Posterior cingulate gyrus (tissue), 11 donors: ENCODE measurements at regions not wholly inside any gene's neighbourhood (a gene's known extent, or its start where the extent isn't known, plus 50 kb on each side); places are given as distances from the start of the nearest gene placed in this dataset.
"Not testable (repeated sequence)": the region's sequence is repeated elsewhere in the genome, so short reads cannot be mapped to it uniquely, and the experiment has no call there.

Experiments
- DNase-seq, 10 donors: peaks; one replicate each; pipeline versions ENCODE4 v3.0.0 to v3.0.0-alpha.2; 2020 to 2021; ENCODE audit warnings: mixed read lengths in 3 of 10
- intact Hi-C: fragments of 100-400 bp; cut with DNase I; formaldehyde crosslinking; loops from one replicate; pipeline ENCODE4 v1.15.1; 2023

DNA sequence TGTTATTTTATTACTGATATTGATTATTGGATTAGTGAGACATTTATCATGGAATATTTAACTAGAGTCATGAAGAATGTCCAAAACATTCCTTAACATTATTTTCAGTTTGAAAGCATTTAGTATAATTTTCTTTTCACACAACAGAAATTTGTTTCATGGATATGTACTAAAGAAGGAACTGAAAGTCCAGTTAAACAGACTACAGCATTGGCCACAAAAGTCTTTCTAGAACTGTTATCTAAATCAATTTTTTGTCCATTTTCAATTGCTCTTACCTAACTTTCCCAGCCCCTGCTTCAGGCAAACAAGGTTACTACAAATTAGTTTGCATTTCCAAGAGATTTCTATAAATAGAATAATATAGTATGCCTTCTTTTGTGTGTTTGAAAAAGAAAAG lies 1018.0 kb upstream of the PCDH20 start:
- DNase-seq: no peak
- intact Hi-C loops: no loop called here

DNA sequence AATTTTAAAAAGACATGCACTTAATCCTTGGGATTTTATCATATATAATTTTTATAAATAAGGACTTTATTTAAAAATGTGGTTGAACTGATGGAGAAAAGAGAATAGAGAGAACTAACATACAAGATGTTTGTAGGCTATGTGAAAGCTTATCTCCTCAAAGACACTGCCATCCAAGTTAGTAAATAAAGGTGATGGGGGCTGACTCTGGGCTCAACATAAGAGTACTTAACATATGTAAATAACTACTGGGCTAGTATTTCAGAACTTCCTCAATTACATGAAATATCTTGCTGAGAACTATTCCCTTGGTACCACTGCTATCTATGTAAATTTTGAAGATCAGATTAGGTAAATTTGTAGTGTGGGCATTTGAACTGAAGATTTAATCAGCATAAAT lies 1017.3 kb upstream of the PCDH20 start:
- no peak for DNase-seq
- intact Hi-C loops: no loop called here

DNA sequence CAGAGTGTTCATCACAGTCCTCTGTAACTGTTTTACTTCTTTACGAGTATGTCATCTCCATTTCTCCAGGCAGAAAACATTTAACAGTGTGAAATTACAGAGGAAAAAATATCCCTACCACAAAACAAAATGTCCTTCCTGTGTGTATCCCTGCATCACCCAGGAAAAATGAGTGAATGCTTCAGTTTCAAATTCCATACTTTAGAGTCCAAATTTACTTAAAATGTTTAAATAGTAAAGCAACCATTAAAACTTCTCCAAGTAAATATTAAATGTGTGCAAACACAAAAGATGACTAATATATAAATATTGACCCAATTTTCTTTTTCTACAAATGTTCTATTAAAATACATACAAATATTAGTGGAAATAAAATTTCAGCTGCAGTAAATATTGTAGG lies 1016.6 kb upstream of the PCDH20 start:
- no peak for DNase-seq

DNA sequence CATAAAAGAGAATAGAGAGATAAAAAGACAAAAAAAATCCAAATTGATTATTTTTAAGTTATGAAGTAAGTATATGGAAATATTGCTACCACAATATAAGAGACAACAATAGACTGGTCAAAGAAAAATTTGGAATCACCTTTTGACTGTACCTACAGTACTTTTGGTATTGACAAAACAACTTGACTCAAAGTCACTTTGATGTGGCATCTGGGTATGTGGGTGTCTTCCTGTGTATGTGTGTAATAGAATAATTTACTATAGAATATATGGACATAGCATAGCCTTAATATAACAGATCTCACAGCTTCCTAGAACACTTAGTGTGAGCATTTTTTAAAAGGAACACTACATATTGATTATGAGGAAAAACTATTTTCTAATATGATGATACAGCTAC lies 1016.2 kb upstream of the PCDH20 start:
- intact Hi-C loops: no loop called here
- DNase-seq: no peak

More for the DNA sequence above, 1016.6 kb upstream of the PCDH20 start:
- intact Hi-C loops: no loop called here

DNA sequence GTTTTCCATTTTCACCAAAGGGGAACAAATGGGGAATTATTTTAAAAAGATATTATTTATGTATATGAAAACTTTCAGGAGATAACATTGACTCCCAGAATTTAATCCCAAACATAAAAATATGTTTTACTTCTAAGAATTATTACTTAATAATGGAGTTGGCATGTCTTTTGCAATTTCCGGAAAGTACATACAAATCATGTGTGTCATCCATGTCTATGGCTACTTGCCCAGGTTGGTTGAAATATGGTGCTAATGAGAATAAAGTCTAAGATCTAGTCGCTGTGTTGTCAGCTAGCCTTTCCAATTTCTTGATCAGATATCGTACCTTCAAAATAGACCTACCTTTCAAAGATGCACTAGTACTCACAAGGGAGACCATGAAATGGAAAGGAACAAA lies 1003.2 kb upstream of the PCDH20 start:
- intact Hi-C loops: no loop called here
- DNase-seq: no peak

DNA sequence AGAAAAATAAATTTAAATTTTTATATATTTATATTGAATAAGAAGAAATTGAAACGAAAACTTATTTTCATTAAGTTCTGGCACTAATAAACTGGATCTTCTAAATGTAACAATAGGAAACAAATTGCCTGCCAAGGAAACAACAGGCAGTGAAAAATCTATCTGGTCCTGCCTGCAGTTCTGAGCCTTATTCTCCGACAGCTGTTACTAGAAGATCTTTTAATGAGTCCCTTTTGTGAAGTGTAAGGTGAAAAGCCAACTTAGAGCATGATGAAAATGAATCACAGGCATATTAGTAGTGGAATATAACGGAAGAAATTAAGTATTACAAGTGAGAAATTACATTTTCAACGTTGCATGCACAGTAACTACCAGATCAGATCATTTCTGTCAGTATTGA lies 1002.7 kb upstream of the PCDH20 start:
- intact Hi-C loops: no loop called here
- no peak for DNase-seq

DNA sequence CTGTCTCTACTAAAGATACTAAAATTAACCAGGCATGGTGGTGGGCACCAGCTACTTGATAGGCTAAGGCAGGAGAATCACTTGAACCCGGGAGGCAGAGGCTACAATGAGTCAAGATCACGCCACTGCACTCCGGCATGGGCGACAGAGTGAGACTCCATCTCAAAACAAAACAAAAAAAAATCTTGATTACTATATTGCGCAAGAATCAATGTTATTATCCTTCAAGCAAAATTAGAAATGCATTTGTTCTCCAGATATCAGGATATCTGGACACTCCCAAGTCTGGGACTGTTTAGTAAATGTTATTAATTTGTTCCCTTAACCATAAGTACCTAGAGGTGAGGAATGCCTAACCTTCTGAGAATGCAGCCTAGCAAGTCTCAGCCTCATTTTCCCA lies 992.2 kb upstream of the PCDH20 start:
- intact Hi-C loops: no loop called here
- DNase-seq: no peak

DNA sequence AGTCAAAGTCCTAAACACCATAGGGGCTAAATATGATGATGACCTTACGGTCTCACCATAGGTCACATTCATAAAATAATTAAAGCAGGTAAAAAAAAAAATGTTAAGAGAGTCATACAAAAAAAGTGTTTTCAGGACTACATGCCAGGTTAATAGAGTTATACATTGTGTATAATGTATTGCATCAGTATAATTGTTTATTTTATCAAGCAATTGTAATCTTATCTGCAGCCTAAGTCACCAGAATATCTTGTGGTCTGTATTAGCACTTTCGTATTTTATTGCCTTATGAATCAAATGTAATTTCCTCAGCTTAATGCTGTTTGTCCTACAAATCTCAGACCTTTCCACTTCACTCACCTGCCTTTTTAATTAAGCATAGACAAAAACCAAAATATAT lies 972.9 kb upstream of the PCDH20 start:
- intact Hi-C loops: no loop called here
- DNase-seq: no peak

DNA sequence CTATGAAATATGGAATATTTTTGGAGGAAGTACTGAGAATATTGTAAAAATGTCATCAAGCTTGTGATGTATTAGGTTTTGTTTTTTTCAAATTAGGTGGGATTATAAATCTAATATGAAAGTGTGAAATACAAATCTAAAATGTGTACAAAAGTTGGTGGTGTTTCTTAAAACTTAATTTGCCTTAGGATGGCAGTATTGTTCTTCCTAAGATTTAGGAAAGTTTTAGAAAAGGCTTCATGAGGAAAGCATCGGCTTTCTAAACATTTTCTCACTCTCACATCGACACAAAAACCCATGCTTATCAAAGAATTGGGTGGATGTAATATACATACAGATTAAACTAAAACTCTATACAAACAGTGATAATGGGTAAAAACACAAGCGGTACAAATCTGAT lies 972.0 kb upstream of the PCDH20 start:
- no peak for DNase-seq
- intact Hi-C loops: no loop called here

DNA sequence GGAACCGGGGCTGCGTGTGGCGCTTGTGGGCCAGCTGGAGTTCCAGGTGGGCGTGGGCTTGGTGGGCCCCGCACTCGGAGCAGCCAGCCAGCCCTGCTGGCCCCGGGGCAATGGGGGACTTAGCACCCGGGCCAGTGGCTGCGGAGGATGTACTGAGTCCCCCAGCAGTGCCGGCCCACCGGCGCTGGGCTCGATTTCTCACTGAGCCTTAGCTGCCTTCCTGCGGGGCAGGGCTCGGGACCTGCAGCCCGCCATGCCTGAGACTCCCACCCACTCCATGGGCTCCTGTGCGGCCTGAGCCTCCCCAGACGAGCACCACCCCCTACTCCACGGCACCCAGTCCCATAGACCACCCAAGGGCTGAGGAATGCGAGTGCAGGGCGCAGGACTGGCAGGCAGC lies 963.6 kb upstream of the PCDH20 start:
- intact Hi-C loops: not testable (repeated sequence)

DNA sequence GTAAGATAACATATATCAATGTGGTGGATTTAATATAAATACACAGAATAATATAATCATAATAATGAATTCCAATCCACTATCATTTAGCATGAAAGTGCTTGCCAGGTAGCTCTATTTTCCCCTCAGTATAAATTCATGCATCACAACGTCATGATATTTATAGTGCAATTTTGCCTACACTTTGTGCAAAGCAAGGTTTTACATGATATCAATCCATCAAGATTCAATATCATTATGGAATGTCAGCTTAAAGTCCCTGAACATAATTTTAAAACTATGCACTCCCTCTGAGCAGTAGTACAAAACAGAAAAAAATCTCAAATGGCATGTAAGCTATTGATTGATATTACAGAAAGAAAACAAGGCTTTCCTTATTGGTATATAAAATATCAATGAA lies 962.2 kb upstream of the PCDH20 start:
- intact Hi-C loops: no loop called here

More for the DNA sequence above, 963.6 kb upstream of the PCDH20 start:
- DNase-seq: peak in 1 of 10 donors; percentile 55

DNA sequence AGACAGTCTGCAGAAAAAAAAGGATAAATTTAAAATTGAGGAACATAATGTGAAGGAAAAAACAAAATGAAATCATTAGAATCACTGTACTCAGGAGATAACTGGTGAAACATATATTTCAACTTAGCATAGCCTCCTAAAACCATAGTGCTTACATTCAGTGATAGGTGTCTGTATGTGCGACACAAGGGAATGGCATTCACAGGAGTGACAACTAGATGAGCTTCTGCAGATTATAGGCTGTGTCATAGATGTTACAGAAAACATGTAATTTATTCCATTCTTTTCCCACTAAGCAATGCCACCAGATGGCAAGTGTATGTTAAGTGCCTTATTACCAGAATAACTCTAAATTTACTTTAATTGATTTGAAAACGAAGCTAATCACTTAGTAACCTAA lies 960.0 kb upstream of the PCDH20 start:
- intact Hi-C loops: no loop called here
- DNase-seq: no peak

More for the DNA sequence above, 962.2 kb upstream of the PCDH20 start:
- no peak for DNase-seq

DNA sequence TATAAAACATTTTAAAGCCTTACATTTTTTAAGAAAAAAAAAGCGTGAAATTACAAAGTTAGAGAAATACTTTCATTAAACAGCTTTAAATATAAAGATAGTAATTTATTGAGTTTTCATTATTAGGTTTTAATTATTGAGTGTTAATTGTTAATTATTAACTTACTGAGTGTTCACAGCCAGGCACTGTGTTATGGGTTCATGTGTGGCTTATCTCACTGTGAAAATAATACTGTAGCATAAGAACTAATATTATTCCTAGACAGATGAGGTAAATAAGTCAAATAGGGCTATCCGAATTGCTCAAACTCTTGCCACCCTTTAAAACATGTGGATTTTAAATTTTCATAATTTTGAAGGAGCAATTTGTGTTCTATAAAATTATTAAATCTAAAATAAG lies 956.1 kb upstream of the PCDH20 start:
- intact Hi-C loops: no loop called here
- DNase-seq: no peak

DNA sequence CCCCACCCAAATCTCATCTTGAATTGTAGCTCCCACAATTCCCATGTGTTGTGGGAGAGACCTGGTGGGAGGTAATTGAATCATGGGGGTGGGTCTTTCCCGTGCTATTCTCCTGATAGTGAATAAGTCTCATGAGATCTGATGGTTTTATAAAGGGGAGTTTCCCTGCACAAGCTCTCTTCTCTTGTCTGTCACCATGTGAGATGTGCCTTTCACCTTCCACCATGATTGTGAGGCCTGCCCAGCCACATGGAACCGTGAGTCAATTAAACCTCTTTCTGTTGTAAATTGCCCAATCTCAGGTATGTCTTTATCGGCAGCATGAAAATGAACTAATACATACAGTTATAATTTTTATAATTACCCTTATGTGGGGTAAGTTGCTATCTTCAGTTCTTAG lies 952.3 kb upstream of the PCDH20 start:
- DNase-seq, intact Hi-C loops: not testable (repeated sequence)

DNA sequence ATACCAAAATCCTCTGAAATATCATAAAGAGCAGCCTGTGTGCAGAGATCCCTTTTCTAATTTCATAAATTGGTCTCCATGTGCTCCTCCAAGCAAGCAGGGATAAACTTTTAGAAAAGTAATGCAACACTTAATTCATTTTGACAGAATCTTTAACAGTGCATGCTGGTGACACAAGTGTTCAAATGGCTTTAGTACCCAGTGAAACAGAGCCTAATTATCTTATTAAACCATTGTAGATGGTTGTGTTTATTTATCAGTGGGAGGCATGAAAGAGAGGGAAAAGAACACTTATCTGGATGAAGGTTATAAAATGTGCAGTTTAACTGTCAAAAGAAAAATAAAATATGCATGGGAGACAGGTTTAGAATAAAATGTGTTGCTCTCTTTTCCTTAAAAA lies 945.0 kb upstream of the PCDH20 start:
- intact Hi-C loops: no loop called here
- DNase-seq: no peak

DNA sequence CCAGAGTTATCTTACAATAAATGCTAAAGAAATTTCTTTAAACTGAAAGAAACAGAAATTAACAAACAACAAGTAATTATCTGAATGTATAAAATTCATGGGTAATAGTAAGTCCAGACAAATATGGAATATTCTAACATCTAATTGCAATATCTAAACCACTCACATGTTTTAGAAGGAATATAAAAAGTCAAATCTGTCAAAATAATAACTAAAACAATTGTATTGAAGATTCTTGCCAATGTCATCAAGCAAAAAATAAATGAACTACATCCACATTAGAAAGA lies 942.9 kb upstream of the PCDH20 start:
- no peak for DNase-seq
- intact Hi-C loops: no loop called here

DNA sequence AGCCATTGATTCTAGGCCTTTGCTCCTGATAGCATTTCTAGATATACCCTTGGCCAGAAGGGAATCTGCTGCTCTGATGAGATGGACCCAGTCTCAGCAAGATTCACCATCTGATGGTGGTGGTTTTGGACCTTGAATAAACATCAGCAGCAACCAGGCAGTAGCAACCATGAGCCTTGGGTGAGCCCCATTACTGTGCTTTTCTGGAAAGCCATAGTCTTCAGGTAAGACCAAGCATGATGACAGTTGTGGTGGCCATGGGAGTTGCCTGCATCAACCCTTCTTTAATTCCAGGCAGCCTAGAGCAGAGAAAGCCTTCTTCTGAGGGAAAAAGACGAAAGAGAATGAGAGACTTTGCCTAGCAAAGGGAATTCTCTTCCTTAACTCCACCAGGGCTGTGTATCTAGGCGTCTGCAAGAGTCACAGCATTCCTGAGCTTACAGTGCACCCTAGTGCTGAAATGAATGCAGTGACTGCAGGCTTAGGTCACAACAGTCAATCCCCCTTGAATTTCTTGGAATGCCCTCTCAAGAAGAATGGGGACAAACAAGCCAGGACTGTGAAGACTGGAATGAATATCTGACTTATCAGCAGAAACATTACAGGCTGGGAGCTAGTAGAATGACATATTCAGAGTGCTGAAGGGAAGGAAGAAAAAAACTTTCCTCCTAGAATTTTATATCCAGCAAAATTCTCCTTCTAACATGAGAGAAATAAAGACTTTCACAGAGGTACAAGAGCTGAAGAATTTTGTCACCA lies 942.4 kb upstream of the PCDH20 start:
- no peak for DNase-seq
- intact Hi-C loops: no loop called here

DNA sequence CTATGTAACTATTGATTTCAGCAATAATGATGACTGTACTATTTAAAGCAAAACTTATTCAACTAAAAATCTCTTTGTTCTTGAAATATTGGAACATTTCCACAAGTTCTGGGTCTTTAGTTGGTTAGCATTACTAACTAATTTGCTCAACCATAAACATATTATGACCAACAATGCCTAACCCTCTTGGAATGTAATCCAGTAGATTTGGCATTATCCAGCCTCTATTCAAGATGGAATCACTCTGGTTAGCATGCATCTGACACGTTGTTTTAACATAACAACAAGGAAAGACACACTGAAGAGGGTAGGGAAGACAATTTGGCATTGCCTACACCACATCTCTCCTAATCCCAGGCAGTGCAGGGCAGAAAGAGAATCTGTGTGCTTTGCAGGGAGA lies 941.3 kb upstream of the PCDH20 start:
- DNase-seq: no peak
- intact Hi-C loops: no loop called here

DNA sequence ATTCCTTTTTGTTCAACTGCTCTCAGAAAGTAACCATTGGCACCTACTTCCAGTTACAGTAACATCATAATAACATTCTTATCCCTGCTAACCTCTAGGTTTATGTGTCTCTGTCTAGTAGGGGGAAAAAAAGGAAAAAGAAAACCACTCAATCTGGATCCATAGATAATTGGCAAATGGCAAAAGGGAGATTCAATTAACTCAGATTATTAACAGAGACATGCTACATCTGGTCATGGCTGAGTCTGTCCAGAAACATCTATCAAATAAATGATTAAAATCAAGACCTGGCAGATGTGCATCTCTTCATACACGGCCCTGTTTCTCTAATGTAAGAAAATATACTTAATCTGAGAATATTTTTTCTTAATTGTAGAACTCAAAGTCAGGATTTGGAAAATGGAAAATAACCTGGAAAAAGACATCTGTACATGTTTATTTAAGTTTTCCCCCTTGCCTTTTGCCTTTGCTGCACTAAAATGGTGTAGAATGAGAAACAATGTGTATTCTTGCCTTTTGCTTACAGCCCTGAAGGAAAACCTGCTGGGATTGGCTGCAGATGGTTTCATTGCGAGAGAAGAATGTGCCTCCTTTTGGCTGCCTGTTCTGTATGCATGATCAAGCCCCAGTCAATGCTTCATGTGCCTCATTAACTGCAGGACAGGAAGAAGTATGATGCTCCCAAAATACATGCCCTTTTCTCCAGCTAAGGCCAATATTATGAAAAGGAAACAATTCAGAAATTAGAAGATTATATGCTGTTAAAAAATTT lies 921.6 kb upstream of the PCDH20 start:
- intact Hi-C loops: no loop called here
- no peak for DNase-seq

DNA sequence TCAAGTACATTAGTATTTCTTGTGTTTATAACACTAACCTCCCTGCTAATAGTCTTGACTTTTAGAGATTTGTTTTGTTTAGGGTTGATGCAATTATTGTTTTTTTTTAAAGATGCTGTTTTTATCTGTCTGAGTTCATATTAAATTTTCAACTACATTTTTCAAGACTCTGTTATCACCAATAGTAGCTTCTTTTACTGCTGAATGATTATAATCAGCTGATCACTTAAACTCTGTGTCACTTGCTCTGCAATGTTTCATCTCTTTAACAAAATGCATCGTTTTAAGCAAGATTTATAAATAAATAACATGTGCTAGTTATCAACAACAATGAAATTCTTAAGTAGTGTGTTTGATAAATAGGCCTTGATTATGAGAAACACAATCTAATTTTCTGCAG lies 920.9 kb upstream of the PCDH20 start:
- no peak for DNase-seq
- intact Hi-C loops: no loop called here

DNA sequence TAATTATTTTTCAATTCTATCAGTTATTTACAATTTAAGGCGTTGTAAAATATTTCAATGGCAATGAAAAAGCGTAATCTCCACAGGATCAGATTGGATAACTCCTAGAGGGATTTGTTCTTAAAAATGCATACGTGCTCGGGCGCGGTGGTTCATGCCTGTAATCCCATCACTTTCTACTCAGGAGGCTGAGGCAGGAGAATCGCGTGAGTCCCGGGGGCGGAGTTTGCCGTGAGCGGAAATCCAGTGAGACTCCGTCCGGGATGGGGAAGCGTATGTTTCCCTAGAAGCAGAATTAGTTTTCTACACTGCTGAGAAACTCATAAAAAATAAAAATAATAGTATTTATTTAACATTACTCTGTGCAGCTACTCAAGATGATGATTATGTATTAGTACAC lies 917.8 kb upstream of the PCDH20 start:
- intact Hi-C loops: no loop called here
- DNase-seq: peak in 1 of 10 donors; percentile 79

DNA sequence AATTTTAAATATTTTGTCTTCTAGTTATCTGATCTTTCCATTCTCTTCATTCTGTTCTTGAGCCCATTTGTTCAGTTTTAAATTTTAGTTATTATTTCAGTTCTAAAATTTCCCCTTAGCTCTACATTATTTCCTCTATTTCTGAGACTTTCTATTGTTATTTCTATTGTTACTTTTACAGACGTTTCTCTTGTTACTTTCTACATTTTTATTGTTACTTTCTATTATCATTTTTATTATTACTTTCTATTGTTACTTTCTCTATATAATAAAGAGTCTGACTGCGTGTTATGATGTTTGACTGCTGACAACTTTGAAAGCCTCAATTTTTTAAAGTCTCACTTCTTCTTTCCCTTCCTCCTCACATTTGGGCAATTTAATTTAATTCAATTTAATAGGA lies 915.7 kb upstream of the PCDH20 start:
- intact Hi-C loops: no loop called here

More for the DNA sequence above, 915.7 kb upstream of the PCDH20 start:
- no peak for DNase-seq
